Fibroblast of pulmonary artery (primary cell): ENCODE measurements at regions not wholly inside any gene's neighbourhood (a gene's known extent, or its start where the extent isn't known, plus 50 kb on each side); places are given as distances from the start of the nearest gene placed in this dataset.

Source experiments
- DNase-seq: peaks from one replicate; pipeline ENCODE4 v3.0.0-alpha.2; 2010; ENCODE audit warnings: low read depth
- H3K4me3 ChIP-seq: replicated peaks from 2 replicates; pipeline ENCODE4 v1.5.1; 2011; ENCODE audit warnings: low read depth, mild to moderate bottlenecking, control low read depth, low read length, moderate library complexity
- CTCF ChIP-seq: IDR thresholded peaks from 2 replicates; pipeline ENCODE4 v1.5.1; 2011; ENCODE audit warnings: mild to moderate bottlenecking, control low read depth, low read length, inconsistent platforms; ENCODE audit errors: missing control alignments

- TF ChIP-seq CTCF, result no peak
- H3K4me3 ChIP-seq, result no peak overlapping the region
- no peak for DNase-seq
These were observed 170.9 kb upstream of the PPFIA2 start for GRCh38 chr12:81930037-81930436.

DNA sequence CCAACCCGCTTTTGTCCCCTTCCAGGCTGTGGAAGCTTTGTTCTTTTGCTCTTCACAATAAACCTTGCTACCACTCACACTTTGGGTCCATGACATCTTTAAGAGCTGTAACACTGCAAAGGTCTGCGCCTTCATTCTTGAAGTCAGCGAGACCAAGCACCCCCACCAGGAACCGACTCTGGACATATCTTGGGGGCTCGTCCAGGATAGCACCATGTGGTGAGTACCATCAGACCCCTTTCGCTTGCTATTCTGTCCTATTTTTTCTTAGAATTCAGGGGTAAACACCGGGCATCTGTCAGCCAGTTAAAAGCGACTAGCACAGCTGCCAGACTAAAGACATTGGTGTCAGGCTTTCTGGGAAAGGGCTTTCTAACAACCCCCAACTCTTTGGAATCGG lies 137.6 kb upstream of the PPFIA2 start:
- TF ChIP-seq CTCF, result no peak
- no peak for DNase-seq

DNA sequence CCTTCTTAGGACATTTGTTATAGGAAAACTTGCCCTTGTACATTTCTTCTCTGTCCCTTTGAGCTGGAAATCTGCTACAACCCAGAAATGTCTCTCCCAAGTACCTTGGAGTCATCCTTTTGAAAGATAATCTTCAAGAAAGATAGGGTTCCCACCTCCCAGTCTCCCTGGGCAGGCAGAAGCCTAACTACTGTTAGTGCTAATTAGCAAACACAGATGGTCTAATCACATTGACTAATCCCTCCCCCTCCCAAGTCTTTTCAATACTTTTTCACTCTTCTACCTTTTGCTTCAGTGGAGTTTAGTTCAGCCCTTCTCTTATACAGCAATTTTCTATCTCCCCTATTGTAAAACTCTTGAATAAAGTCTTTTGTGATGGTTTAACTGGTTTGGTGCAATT lies 129.8 kb upstream of the PPFIA2 start:
- no peak overlapping the region for H3K4me3 ChIP-seq
- no peak for TF ChIP-seq CTCF
- no peak for DNase-seq

More for the DNA sequence above, 137.6 kb upstream of the PPFIA2 start:
- H3K4me3 ChIP-seq, result no peak overlapping the region

GRCh38 chr12:81888106-81888740 lies 129.1 kb upstream of the PPFIA2 start:
- no peak for TF ChIP-seq CTCF
- H3K4me3 ChIP-seq, result no peak overlapping the region
- no peak for DNase-seq

GRCh38 chr12:81874586-81874985 lies 115.4 kb upstream of the PPFIA2 start:
- no peak for TF ChIP-seq CTCF
- DNase-seq, result no peak
- H3K4me3 ChIP-seq, result no peak overlapping the region

GRCh38 chr12:81874166-81874565 lies 115.0 kb upstream of the PPFIA2 start:
- TF ChIP-seq CTCF, result no peak
- no peak for DNase-seq
- H3K4me3 ChIP-seq, result no peak overlapping the region

DNA sequence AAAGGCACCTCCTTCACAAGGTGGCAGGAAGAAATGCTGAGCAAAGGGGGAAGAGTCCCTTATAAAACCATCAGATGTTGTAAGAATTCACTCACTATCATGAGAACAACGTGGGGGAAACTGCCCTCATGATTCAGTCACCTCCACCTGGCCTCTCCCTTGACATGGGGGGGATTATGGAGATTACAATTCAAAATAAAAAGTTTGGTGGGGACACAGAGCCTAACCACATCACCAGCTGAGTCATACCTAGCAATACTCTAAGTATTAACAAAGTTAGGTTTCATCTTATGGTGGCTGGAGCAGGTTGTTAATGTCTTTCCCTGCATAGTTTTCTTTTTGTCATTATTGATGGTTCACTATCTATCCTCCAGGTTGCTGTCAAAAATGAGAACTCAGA lies 113.2 kb upstream of the PPFIA2 start:
- TF ChIP-seq CTCF, result no peak
- H3K4me3 ChIP-seq, result no peak overlapping the region
- DNase-seq, result no peak
